ENCODE measurements at regions not wholly inside any gene's neighbourhood (a gene's known extent, or its start where the extent isn't known, plus 50 kb on each side); places are given as distances from the start of the nearest gene placed in this dataset.

GRCh38 chr9:13480693-13481092, 201.2 kb upstream of the MPDZ start:
- Mint-ChIP-seq H3K9me3 (peaks cover 0 to 28% (median 14%) of the 10 kb centered on the region in 11 donors), H3K36me3 (no peaks in the 10 kb centered on the region), H3K27ac (no peak overlapping the region), H3K27me3 (no peaks in the 10 kb centered on the region), H3K4me3 (no peak overlapping the region), H3K4me1 (no peaks in the 10 kb centered on the region)
- ATAC-seq = no peak
- H3K4me3 ChIP-seq (ENCODE audit: low read length) = no peak overlapping the region
- no peaks in the 10 kb centered on the region for H3K4me1 ChIP-seq (ENCODE audit: control insufficient read depth in 2 of 2, insufficient read depth in 2 of 2, low read length in 2 of 2)
- no peaks in the 10 kb centered on the region for H3K9me3 ChIP-seq (ENCODE audit: control insufficient read depth in 2 of 3, low read length in 3 of 3)
- intact Hi-C loops (cut with micrococcal nuclease) = no loop called here
- H3K27me3 ChIP-seq (ENCODE audit: control insufficient read depth in 2 of 2, insufficient read depth in 2 of 2, low read length in 2 of 2) = no peaks in the 10 kb centered on the region
- H3K27ac ChIP-seq (ENCODE audit: low read depth, low read length) = no peak overlapping the region
- H3K36me3 ChIP-seq (ENCODE audit: control insufficient read depth in 2 of 3, insufficient read depth in 3 of 3, low read length in 3 of 3) = no peaks in the 10 kb centered on the region
- POLR2A ChIA-PET = no interaction called here
- CTCF ChIA-PET = no interaction called here
- no peak for DNase-seq

GRCh38 chr9:13479096-13479495, 199.6 kb upstream of the MPDZ start:
- intact Hi-C loops (cut with micrococcal nuclease) = no loop called here
- no peak overlapping the region for H3K27ac Mint-ChIP-seq

GRCh38 chr9:13478639-13479038, 199.1 kb upstream of the MPDZ start:
- POLR2A ChIA-PET = no interaction called here
- no peaks in the 10 kb centered on the region for H3K27me3 ChIP-seq (ENCODE audit: control insufficient read depth in 2 of 2, insufficient read depth in 2 of 2, low read length in 2 of 2)
- H3K9me3 Mint-ChIP-seq = peaks cover 1 to 32% (median 15%) of the 10 kb centered on the region in 11 donors
- no peaks in the 10 kb centered on the region for H3K36me3 ChIP-seq (ENCODE audit: control insufficient read depth in 2 of 3, insufficient read depth in 3 of 3, low read length in 3 of 3)
- H3K9me3 ChIP-seq (ENCODE audit: control insufficient read depth in 2 of 3, low read length in 3 of 3) = no peaks in the 10 kb centered on the region
- no peaks in the 10 kb centered on the region for H3K36me3 Mint-ChIP-seq
- CTCF ChIA-PET = no interaction called here
- no peak overlapping the region for H3K4me3 Mint-ChIP-seq
- ATAC-seq (no peak), DNase-seq (no peak)
- no peak overlapping the region for H3K27ac ChIP-seq (ENCODE audit: low read depth, low read length)
- H3K27me3 Mint-ChIP-seq = no peaks in the 10 kb centered on the region
- no peaks in the 10 kb centered on the region for H3K4me1 ChIP-seq (ENCODE audit: control insufficient read depth in 2 of 2, insufficient read depth in 2 of 2, low read length in 2 of 2)
- intact Hi-C loops (cut with micrococcal nuclease) = no loop called here
- no peaks in the 10 kb centered on the region for H3K4me1 Mint-ChIP-seq
- H3K4me3 ChIP-seq (ENCODE audit: low read length) = no peak overlapping the region
- no peak overlapping the region for H3K27ac Mint-ChIP-seq

More at GRCh38 chr9:13479096-13479495, 199.6 kb upstream of the MPDZ start:
- no peaks in the 10 kb centered on the region for H3K27me3 ChIP-seq (ENCODE audit: control insufficient read depth in 2 of 2, insufficient read depth in 2 of 2, low read length in 2 of 2)
- H3K4me1 ChIP-seq (ENCODE audit: control insufficient read depth in 2 of 2, insufficient read depth in 2 of 2, low read length in 2 of 2) = no peaks in the 10 kb centered on the region
- H3K4me1 Mint-ChIP-seq = no peaks in the 10 kb centered on the region
- DNase-seq (no peak), ATAC-seq (no peak)
- POLR2A ChIA-PET = no interaction called here
- H3K4me3 Mint-ChIP-seq = no peak overlapping the region
- H3K27me3 Mint-ChIP-seq = no peaks in the 10 kb centered on the region
- H3K36me3 ChIP-seq (ENCODE audit: control insufficient read depth in 2 of 3, insufficient read depth in 3 of 3, low read length in 3 of 3) = no peaks in the 10 kb centered on the region
- CTCF ChIA-PET = no interaction called here
- no peak overlapping the region for H3K27ac ChIP-seq (ENCODE audit: low read depth, low read length)
- H3K9me3 ChIP-seq (ENCODE audit: control insufficient read depth in 2 of 3, low read length in 3 of 3) = no peaks in the 10 kb centered on the region
- H3K4me3 ChIP-seq (ENCODE audit: low read length) = no peak overlapping the region
- H3K9me3 Mint-ChIP-seq = peaks cover 1 to 32% (median 14%) of the 10 kb centered on the region in 11 donors
- H3K36me3 Mint-ChIP-seq = no peaks in the 10 kb centered on the region

- H3K27ac ChIP-seq (ENCODE audit: low read depth, low read length) = no peak overlapping the region
- H3K36me3 ChIP-seq (ENCODE audit: control insufficient read depth in 2 of 3, insufficient read depth in 3 of 3, low read length in 3 of 3) = no peaks in the 10 kb centered on the region
These were observed 198.7 kb upstream of the MPDZ start for GRCh38 chr9:13478160-13478559.

GRCh38 chr9:13470836-13471235, 191.3 kb upstream of the MPDZ start:
- no peak for DNase-seq
- Histone ChIP-seq H3K27ac (ENCODE audit: low read depth, low read length) (no peak overlapping the region), H3K27me3 (ENCODE audit: control insufficient read depth in 2 of 2, insufficient read depth in 2 of 2, low read length in 2 of 2) (no peaks in the 10 kb centered on the region), H3K9me3 (ENCODE audit: control insufficient read depth in 2 of 3, low read length in 3 of 3) (no peaks in the 10 kb centered on the region), H3K4me1 (ENCODE audit: control insufficient read depth in 2 of 2, insufficient read depth in 2 of 2, low read length in 2 of 2) (no peaks in the 10 kb centered on the region), H3K36me3 (ENCODE audit: control insufficient read depth in 2 of 3, insufficient read depth in 3 of 3, low read length in 3 of 3) (no peaks in the 10 kb centered on the region), H3K4me3 (ENCODE audit: low read length) (no peak overlapping the region)
- H3K9me3 Mint-ChIP-seq = peaks cover 0 to 27% (median 9%) of the 10 kb centered on the region in 11 donors
- no peaks in the 10 kb centered on the region for H3K27me3 Mint-ChIP-seq
- ATAC-seq = no peak
- H3K27ac Mint-ChIP-seq = no peak overlapping the region
- no peaks in the 10 kb centered on the region for H3K4me1 Mint-ChIP-seq
- intact Hi-C loops (cut with micrococcal nuclease) = no loop called here
- H3K4me3 Mint-ChIP-seq = no peak overlapping the region
- ChIA-PET POLR2A (no interaction called here), CTCF (no interaction called here)
- H3K36me3 Mint-ChIP-seq = no peaks in the 10 kb centered on the region

More at GRCh38 chr9:13478160-13478559, 198.7 kb upstream of the MPDZ start:
- no peaks in the 10 kb centered on the region for H3K4me1 Mint-ChIP-seq
- ChIA-PET CTCF (no interaction called here), POLR2A (no interaction called here)
- H3K4me1 ChIP-seq (ENCODE audit: control insufficient read depth in 2 of 2, insufficient read depth in 2 of 2, low read length in 2 of 2) = no peaks in the 10 kb centered on the region
- no peaks in the 10 kb centered on the region for H3K27me3 ChIP-seq (ENCODE audit: control insufficient read depth in 2 of 2, insufficient read depth in 2 of 2, low read length in 2 of 2)
- no peak overlapping the region for H3K4me3 Mint-ChIP-seq
- H3K27ac Mint-ChIP-seq = no peak overlapping the region
- intact Hi-C loops (cut with micrococcal nuclease) = no loop called here
- no peaks in the 10 kb centered on the region for H3K36me3 Mint-ChIP-seq
- H3K4me3 ChIP-seq (ENCODE audit: low read length) = no peak overlapping the region
- DNase-seq = no peak
- no peak for ATAC-seq
- H3K9me3 ChIP-seq (ENCODE audit: control insufficient read depth in 2 of 3, low read length in 3 of 3) = no peaks in the 10 kb centered on the region
- H3K27me3 Mint-ChIP-seq = no peaks in the 10 kb centered on the region
- peaks cover 1 to 32% (median 15%) of the 10 kb centered on the region in 11 donors for H3K9me3 Mint-ChIP-seq

GRCh38 chr9:13467157-13467556, 187.7 kb upstream of the MPDZ start:
- Mint-ChIP-seq H3K27ac (no peak overlapping the region), H3K4me3 (no peak overlapping the region), H3K4me1 (no peaks in the 10 kb centered on the region), H3K27me3 (no peaks in the 10 kb centered on the region), H3K36me3 (peaks cover 0 to 4% (median 0%) of the 10 kb centered on the region in 5 donors), H3K9me3 (peaks cover 0 to 24% (median 9%) of the 10 kb centered on the region in 11 donors)
- intact Hi-C loops (cut with micrococcal nuclease) = no loop called here
- ChIA-PET POLR2A (no interaction called here), CTCF (no interaction called here)
- Histone ChIP-seq H3K27me3 (ENCODE audit: control insufficient read depth in 2 of 2, insufficient read depth in 2 of 2, low read length in 2 of 2) (no peaks in the 10 kb centered on the region), H3K4me3 (ENCODE audit: low read length) (no peak overlapping the region), H3K27ac (ENCODE audit: low read depth, low read length) (no peak overlapping the region), H3K4me1 (ENCODE audit: control insufficient read depth in 2 of 2, insufficient read depth in 2 of 2, low read length in 2 of 2) (no peaks in the 10 kb centered on the region), H3K36me3 (ENCODE audit: control insufficient read depth in 2 of 3, insufficient read depth in 3 of 3, low read length in 3 of 3) (no peaks in the 10 kb centered on the region), H3K9me3 (ENCODE audit: control insufficient read depth in 2 of 3, low read length in 3 of 3) (no peaks in the 10 kb centered on the region)
- ATAC-seq (no peak), DNase-seq (no peak)

GRCh38 chr9:13461414-13461991, 182.0 kb upstream of the MPDZ start:
- POLR2A ChIA-PET = no interaction called here
- Histone ChIP-seq H3K4me3 (ENCODE audit: low read length) (no peak overlapping the region), H3K36me3 (ENCODE audit: control insufficient read depth in 2 of 3, insufficient read depth in 3 of 3, low read length in 3 of 3) (no peaks in the 10 kb centered on the region), H3K27me3 (ENCODE audit: control insufficient read depth in 2 of 2, insufficient read depth in 2 of 2, low read length in 2 of 2) (no peaks in the 10 kb centered on the region), H3K27ac (ENCODE audit: low read depth, low read length) (no peak overlapping the region), H3K9me3 (ENCODE audit: control insufficient read depth in 2 of 3, low read length in 3 of 3) (no peaks in the 10 kb centered on the region), H3K4me1 (ENCODE audit: control insufficient read depth in 2 of 2, insufficient read depth in 2 of 2, low read length in 2 of 2) (no peaks in the 10 kb centered on the region)
- no peak for ATAC-seq
- H3K4me3 Mint-ChIP-seq = no peak overlapping the region
- no peak overlapping the region for H3K27ac Mint-ChIP-seq
- CTCF ChIA-PET = no interaction called here
- DNase-seq = no peak
- H3K9me3 Mint-ChIP-seq = peaks cover 0 to 32% (median 6%) of the 10 kb centered on the region in 11 donors
- H3K27me3 Mint-ChIP-seq = no peaks in the 10 kb centered on the region
- intact Hi-C loops (cut with micrococcal nuclease) = no loop called here
- H3K36me3 Mint-ChIP-seq = peaks cover 0 to 4% (median 0%) of the 10 kb centered on the region in 5 donors
- no peaks in the 10 kb centered on the region for H3K4me1 Mint-ChIP-seq
